LNCaP clone FGC (cell line): ENCODE measurements at regions not wholly inside any gene's neighbourhood (a gene's known extent, or its start where the extent isn't known, plus 50 kb on each side); places are given as distances from the start of the nearest gene placed in this dataset.

Experiments used
- DNase-seq: peaks from one replicate; pipeline ENCODE4 v3.0.0-alpha.2; 2011; ENCODE audit warnings: low read depth
- H3K4me3 ChIP-seq: 2 replicates; pipeline ENCODE4 v1.5.1; 2011; ENCODE audit warnings: mild to moderate bottlenecking, low read depth, low read length, control low read depth
- CTCF ChIP-seq: IDR thresholded peaks from 2 replicates; pipeline ENCODE4 v1.5.1; 2012; ENCODE audit warnings: mild to moderate bottlenecking; ENCODE audit not compliant: control insufficient read depth, insufficient read depth; ENCODE audit errors: extremely low read depth

GRCh38 chr7:159263430-159263829 is 118.8 kb upstream of the VIPR2 start:
- DNase-seq, result no peak
- no peak for TF ChIP-seq CTCF
- H3K4me3 ChIP-seq, result no peak overlapping the region

- DNase-seq, result no peak
- no peak overlapping the region for H3K4me3 ChIP-seq
- TF ChIP-seq CTCF, result no peak
Measured at GRCh38 chr7:159253657-159254056, 109.0 kb upstream of the VIPR2 start.

GRCh38 chr7:159250471-159250870 is 105.8 kb upstream of the VIPR2 start:
- H3K4me3 ChIP-seq, result no peak overlapping the region
- DNase-seq, result no peak
- TF ChIP-seq CTCF, result no peak

- no peak for TF ChIP-seq CTCF
- H3K4me3 ChIP-seq, result no peak overlapping the region
- no peak for DNase-seq
Measured at GRCh38 chr7:159249671-159250070, 105.0 kb upstream of the VIPR2 start.

- DNase-seq, result no peak
- H3K4me3 ChIP-seq, result no peak overlapping the region
- TF ChIP-seq CTCF, result no peak
Measured at GRCh38 chr7:159247910-159248309, 103.2 kb upstream of the VIPR2 start.

GRCh38 chr7:159246702-159247480 is 102.2 kb upstream of the VIPR2 start:
- DNase-seq, result no peak
- H3K4me3 ChIP-seq, result no peak overlapping the region
- TF ChIP-seq CTCF, result no peak

- no peak for TF ChIP-seq CTCF
- DNase-seq, result no peak
- H3K4me3 ChIP-seq, result no peak overlapping the region
Measured at GRCh38 chr7:159240962-159241361, 96.3 kb upstream of the VIPR2 start.
